Epithelial cell of prostate (primary cell): ENCODE measurements at regions not wholly inside any gene's neighbourhood (a gene's known extent, or its start where the extent isn't known, plus 50 kb on each side); places are given as distances from the start of the nearest gene placed in this dataset.

Experiments
- DNase-seq: peaks from one replicate; pipeline ENCODE4 v3.0.0-alpha.2; 2011; ENCODE audit warnings: low read depth, low spot score
- H3K27ac ChIP-seq: fragments of 450-650 bp; 2 replicates; pipeline ENCODE4 v1.5.1; 2017; ENCODE audit warnings: mild to moderate bottlenecking

GRCh38 chr15:77557564-77557963 is 75.1 kb downstream of the LINGO1 start:
- no peak overlapping the region for H3K27ac ChIP-seq
- no peak for DNase-seq

- no peak overlapping the region for H3K27ac ChIP-seq
- DNase-seq: no peak
Observed at GRCh38 chr15:77557144-77557543, 75.6 kb downstream of the LINGO1 start.

GRCh38 chr15:77556622-77557021 is 76.1 kb downstream of the LINGO1 start:
- H3K27ac ChIP-seq: no peak overlapping the region
- no peak for DNase-seq

- H3K27ac ChIP-seq: no peak overlapping the region
- DNase-seq: no peak
Observed at GRCh38 chr15:77555232-77555631, 77.5 kb downstream of the LINGO1 start.

- no peak overlapping the region for H3K27ac ChIP-seq
- no peak for DNase-seq
Observed at GRCh38 chr15:77554306-77555080, 78.2 kb downstream of the LINGO1 start.

- DNase-seq: no peak
- no peak overlapping the region for H3K27ac ChIP-seq
Observed at GRCh38 chr15:77553695-77554094, 79.0 kb downstream of the LINGO1 start.

- no peak overlapping the region for H3K27ac ChIP-seq
- DNase-seq: no peak
Observed at GRCh38 chr15:77553257-77553656, 79.5 kb downstream of the LINGO1 start.

- H3K27ac ChIP-seq: no peak overlapping the region
- no peak for DNase-seq
Observed at GRCh38 chr15:77552066-77552465, 80.6 kb downstream of the LINGO1 start.

GRCh38 chr15:77550301-77551251 is 82.1 kb downstream of the LINGO1 start:
- no peak overlapping the region for H3K27ac ChIP-seq
- DNase-seq: no peak

- no peak for DNase-seq
- H3K27ac ChIP-seq: no peak overlapping the region
Observed at GRCh38 chr15:77549576-77550288, 83.0 kb downstream of the LINGO1 start.

- H3K27ac ChIP-seq: no peak overlapping the region
- no peak for DNase-seq
Observed at GRCh38 chr15:77548589-77549557, 83.8 kb downstream of the LINGO1 start.

- DNase-seq: no peak
- no peak overlapping the region for H3K27ac ChIP-seq
Observed at GRCh38 chr15:77547801-77548588, 84.7 kb downstream of the LINGO1 start.

- DNase-seq: no peak
- no peak overlapping the region for H3K27ac ChIP-seq
Observed at GRCh38 chr15:77546870-77547269, 85.8 kb downstream of the LINGO1 start.

GRCh38 chr15:77546050-77546501 is 86.6 kb downstream of the LINGO1 start:
- DNase-seq: peak; percentile 64
- H3K27ac ChIP-seq: no peak overlapping the region

GRCh38 chr15:77545058-77545457 is 87.7 kb downstream of the LINGO1 start:
- no peak overlapping the region for H3K27ac ChIP-seq
- DNase-seq: no peak

GRCh38 chr15:77544162-77544561 is 88.5 kb downstream of the LINGO1 start:
- no peak for DNase-seq
- H3K27ac ChIP-seq: no peak overlapping the region

GRCh38 chr15:77543159-77543882 is 89.4 kb downstream of the LINGO1 start:
- DNase-seq: no peak
- no peak overlapping the region for H3K27ac ChIP-seq

- DNase-seq: no peak
- H3K27ac ChIP-seq: no peak overlapping the region
Observed at GRCh38 chr15:77542491-77543001, 90.2 kb downstream of the LINGO1 start.
